HG03558 (cell line): ENCODE measurements at regions not wholly inside any gene's neighbourhood (a gene's known extent, or its start where the extent isn't known, plus 50 kb on each side); places are given as distances from the start of the nearest gene placed in this dataset.

ENCODE experiments used
- ATAC-seq: cut with Tn5 transposase; IDR thresholded peaks from one replicate; pipeline ENCODE4 v1.9.1; 2021; ENCODE audit warnings: moderate number of reproducible peaks; ENCODE audit not compliant: unreplicated experiment; ENCODE audit errors: extremely low read depth

DNA sequence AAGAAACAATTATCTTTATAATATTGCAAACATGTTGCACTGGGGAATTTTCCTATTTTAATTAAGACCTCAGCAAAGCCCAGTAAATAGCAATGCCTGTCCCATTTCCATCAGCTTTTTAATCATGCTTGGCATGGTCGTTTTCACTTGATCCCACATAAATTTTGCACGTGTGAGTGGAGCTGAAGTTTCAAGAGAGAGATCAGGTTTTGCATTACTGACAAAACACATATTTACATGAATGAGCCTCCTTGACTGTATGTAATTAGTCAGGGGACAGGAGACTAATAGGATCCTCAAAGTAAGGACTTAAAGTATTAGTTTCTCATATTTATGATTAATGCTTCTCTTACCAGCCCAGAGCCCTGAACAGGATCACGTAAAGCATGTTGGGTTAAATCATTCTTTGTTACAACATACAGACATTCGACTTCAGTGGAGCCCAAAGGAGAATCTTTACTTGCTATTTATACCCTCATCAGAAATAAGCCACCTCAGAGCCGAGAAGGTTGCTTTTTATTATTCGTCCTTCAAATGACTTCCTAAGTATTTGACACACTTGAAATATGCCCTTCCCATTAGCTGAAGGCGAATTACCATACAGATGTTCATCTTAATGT, 711.3 kb downstream of the GALR1 start:
- no peak for ATAC-seq

DNA sequence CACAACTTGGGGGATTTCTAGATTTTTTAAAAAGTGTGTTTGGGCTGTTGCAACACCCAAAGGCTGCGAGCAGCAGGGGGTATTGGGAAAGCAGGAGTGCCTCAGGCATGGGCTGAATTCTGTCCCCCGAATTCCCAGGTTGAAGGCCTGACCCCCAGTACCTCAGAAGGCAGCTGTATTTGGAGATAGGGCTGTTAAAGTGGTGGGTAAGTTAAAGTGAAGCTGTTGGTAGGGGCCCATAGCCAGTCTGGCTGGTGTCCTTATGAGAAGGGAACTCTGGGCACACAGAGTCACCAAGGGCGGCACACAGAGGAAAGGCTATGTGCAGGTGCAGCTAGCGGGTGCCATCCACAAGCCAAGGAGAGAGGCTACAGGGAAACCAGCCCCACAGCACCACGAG, 717.4 kb downstream of the GALR1 start:
- no peak for ATAC-seq

DNA sequence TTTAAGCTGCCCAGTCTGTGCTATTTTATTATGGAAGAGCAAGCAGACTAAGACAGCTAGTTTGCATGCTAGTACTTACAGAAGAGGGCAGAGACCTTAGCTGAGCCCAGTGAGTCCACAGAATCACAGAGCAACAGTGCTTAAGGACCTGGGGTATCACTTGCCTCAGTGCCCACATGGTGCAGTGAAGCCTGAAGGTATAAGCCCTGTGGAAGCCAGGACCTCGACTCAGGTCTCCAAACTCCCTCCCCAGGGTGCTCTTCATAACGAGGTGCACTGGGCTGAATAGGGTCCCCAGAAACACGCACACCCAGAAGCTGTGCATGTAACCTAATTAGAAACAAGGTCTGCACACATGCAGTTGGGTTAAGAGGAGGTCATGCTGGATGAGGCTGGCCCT, 718.1 kb downstream of the GALR1 start:
- ATAC-seq = no peak

DNA sequence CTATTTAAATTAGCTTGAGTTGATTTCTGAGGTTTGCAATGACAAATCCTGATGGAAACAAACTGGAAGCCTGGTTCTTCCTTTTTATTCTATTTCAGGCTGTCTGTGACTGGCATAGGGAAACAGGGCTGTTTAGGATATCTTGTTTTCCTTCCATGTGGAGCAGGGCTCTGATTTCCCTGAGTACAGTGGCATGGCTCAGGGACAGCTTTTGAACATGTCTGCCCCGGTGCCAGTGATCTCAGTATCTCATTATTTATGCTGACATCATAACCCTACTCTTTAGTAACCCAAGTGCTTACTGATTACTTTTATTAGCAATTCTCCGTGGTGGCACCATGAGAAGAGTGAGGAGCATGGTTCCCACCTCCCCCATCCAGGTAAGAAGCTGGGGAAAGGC, 720.3 kb downstream of the GALR1 start:
- no peak for ATAC-seq

DNA sequence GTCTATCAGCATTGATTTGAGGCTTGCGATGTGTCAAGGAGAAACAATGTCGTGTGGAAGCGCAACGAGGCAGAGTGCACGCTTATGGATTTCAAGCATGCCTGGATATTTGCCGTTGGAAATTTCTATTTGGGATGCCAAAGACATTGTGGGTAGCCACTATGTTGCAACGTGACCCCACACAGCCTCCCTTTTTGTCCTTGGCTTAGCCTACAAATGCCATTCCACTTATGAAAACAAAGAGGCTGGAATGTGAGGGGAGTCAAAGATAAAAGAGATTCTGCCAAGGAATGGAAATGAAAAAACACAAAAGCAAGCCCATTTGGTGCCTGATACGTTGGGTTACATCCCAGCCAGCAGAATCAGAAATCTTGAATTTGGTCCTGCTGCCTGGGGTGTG, 721.2 kb downstream of the GALR1 start:
- ATAC-seq = no peak

DNA sequence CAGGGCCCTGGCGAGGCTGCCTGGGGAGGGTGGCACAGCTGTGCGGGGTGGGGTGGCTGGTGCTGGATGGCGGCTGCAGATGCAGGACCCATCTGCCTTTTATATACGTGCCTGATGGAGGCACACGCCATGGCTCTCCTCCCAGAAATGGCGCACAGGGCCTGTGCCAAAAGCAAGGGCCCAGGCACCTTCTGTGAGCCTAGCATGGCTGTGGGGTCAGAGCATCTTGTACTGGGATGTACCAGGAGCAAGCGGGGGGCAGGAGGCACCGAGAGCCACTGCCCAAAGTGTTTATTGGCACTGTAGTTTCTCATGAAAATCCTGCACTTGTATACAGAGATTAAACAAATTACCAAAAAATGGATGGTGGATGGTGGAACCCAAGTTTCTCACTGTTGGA, 724.1 kb downstream of the GALR1 start:
- ATAC-seq = no peak

DNA sequence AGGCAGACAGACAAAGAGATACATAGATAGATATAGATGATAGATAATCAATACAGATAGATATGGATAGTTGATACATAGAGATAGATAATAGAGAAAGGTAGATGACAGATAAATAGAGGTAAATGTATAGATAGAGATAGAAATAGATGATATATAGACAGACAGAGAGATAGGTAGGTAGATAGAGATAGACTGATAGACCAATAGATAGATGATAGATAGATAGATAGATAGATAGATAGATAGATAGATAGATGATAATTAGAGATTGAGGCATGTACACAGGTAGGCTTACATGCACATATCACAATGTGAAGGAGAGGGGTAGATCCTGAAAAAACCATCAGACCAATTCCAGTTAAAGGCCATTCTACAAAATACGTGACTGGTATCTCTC, 724.7 kb downstream of the GALR1 start:
- no peak for ATAC-seq

DNA sequence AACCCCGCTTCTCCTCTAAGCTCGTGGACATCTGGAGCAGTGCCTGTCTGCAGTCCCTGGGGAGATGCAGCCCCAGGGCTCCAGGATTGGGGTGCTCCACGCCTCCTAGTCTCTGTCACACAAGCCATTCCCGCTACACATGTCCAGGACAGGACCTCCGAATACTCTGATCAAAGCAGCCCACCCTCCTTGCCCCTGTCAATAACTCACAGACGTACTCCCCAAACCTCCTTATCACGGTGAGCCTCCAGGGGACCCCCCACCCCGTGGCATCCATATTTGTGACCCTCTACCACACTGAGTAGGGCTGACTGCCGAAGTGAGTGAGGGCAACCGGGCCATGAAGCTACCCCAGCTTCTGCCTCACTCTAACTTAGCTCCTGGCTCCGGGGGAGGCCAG, 727.7 kb downstream of the GALR1 start:
- no peak for ATAC-seq

DNA sequence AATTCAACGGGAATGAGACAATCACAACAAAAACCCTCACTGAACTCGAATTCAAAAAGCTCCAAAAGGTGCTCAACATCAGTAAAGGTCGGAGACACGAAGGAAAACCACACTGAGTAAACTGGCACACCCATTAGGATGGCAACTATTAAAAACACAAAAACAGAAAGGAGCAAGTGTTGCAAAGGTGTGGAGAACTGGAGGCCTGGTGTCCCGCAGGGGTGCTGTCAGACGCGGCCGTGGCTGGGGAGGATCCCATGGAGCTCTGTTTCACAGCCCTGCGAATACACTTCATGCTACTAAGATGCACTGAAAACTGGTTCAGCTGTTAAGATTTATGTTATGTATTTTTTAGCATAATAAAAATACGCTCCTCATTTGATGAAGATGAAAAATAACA, 730.6 kb downstream of the GALR1 start:
- ATAC-seq = no peak

DNA sequence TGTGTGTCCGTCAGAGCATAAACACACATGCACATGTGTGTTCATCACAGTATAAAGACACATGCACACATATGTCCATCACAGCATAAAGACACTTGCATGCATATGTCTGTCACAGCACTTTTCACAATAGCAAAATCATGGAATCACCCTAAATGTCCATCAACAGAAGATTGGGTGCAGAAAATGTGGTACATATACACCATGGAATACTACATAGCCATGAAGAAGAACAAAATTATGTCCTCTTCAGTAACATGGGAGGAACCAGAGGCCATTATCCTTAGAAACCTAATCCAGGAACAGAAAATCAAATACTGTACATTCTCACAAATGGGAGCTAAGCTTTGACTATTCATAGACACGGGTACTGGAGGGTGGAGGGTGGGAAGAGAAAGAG, 732.2 kb downstream of the GALR1 start:
- no peak for ATAC-seq

DNA sequence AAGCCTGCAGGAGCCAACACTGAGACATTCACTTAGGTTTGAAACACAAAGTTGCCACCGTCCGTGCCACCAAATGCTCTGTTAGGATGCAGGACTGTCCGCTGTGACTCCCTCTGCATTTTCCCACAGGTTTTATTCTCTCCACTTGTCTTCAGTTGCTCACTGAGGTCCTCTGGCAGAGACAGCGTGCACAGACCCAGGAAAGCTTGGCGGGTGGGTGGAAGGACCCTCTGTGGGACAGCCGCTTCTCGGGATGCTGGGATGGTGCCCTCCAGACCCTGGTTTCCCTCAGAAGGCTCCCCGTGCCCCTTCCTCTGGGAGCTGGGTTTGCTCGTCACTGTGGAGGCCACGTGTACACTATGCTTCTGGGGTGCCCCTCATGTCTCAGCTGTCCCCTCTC, 733.6 kb downstream of the GALR1 start:
- ATAC-seq = no peak

DNA sequence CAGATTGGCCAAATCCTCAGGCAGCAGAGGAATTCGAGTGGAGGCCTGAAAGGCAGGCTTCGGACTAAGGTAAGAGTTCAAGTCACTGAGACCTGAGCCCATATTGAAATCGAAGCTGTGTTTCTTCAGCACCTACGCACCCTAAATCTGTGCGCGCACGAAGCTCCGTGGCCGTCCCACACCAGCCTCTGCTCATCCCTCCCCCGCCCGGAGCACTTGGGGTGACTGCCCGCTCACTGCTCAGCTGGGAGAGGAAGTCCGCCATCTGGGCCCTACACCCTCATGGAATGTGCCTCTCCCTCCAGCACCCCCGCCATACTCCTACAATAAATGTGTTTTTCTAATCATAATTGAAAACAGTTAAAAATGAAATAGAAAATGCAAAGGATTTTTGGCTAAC, 734.5 kb downstream of the GALR1 start:
- no peak for ATAC-seq

DNA sequence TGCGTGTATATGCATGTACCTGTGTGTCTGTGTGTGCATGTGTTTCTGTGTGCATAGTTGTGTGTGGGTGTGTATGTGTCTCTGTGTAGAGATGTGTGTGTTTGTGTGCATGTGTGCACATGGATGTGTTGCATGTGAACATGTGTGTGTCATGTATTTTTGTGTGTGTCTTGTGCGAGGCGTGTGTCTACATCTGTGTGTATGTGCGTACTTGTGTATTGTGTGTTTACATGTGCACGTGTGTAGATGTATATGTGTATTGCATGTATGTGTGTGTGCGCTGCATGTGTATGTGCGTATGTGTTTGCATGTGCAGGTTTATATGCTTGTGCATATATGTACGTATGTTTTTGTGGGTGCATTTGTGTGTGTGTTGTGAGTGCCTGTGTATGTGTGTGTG, 735.2 kb downstream of the GALR1 start:
- ATAC-seq = no peak

DNA sequence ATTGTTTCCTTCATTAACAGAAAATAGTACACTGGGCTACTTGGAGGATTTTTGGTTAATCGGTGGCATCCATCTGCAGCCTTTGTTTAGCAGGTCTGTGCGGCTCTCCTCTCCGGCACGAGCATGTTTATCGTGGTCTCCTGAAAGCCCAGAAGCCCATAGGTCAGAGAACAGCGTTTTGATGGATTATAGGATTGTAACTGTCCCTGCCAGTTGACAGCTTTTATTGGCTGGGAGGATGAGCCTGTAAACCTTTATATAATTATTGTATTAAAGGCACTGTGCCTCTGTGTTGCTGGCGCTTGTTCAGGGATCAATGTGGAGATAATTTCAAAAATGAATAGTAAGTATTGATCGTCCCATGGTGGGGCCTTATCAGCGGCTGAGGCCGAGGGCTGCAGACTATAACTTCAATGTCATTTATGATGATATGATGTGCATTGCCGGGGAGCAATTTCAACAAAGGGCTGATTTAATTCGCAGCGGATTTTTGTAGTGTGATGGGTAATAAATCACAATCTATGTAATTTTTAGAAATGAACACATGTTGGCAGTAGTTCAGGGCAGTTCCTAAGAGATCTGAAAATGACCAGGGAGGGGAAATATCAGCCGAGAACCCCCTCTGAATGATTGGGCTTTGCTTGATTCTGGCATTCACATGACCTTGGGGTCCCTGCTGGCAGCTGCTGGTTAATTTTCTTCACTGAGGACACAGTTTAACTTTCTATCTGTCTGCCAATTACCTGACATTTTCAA, 736.1 kb downstream of the GALR1 start:
- ATAC-seq = no peak

DNA sequence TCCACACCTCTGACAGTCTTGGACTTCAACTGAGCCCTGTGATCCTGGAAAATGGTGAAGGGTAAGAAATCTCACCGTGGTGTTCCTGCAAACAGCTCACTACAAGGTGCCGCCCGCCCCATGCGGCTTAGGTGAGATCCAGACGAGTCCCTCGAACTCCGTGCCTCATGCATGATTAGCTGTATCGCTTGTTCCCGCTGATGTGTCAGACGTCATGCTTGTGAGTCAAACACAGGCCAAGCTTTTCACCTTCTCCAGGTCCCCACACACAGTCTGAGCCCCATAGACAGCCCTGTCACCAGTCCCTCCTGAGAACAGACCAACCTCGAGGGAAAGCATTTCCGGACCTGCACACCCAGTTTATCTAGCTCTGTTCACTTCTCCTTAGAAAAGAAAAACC, 740.5 kb downstream of the GALR1 start:
- ATAC-seq = no peak

DNA sequence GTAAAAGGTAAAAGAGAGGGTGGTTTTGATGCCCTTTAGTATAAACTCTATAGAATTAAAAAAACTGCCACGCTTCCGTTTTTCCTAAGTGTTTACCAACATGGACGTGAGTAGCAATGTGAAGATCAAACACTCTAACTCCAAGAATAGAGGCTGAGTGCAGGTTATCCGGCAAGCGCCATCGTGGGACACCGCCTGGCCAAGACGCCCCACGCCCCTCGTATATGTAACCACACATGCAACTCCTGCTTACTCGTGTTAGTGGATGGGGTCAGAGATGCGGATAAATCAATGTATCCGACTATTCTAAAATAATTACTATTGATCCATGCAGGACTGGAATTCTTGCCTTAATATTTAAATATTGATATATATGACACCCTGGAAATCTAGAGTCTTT, 741.3 kb downstream of the GALR1 start:
- no peak for ATAC-seq

DNA sequence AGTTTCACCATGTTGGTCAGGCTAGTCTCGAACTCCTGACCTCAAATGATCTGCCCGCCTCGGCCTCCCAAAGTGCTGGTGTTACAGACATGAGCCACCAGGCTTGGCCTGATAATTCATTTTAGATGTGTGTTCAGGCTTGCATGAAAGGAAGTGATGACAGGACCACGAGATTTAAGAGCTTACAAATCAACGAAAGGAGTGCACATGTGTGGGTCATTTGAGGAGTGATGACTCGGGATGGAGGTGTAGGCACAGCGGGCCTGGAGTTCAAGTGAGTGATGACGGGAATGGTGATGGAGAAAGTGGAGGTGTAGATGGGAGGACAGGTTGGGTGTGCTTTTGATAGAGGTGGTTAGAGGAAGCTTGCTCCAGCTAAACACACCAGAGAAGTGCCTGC, 742.4 kb downstream of the GALR1 start:
- ATAC-seq = no peak

DNA sequence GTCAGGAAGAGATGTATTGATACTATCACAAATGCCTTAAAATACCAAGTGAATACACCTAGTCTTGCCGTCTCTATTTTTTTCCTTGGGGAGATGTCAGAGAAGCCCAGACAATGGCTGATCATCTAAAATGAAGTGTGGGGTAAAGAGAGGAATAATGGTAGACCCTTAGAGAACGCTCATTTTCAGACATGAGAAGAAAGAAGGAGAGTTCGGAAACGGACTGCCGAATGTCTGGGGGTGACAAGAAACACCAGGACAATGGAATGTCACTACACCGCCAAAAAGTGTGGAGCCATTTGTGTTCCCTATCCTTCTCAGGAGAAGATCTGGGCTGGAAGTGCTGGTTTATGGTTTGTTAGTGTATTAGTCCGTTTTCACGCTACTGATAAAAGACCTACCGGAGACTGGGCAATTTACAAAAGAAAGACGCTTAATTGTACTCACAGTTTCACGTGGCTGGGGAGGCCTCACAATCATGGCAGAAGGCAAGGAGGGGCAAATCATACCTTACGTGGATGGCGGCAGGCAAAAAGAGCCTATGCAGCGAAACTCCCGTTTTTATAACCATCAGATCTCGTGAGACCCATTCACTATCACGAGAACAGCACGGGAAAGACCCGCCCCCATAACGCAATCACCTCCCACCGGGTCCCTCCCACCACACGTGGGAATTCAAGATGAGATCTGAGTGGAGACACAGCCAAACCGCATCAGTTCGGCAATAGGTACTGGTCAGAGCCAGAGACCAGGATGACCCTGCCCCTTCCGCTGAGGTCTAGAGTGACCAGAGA, 743.7 kb downstream of the GALR1 start:
- no peak for ATAC-seq

DNA sequence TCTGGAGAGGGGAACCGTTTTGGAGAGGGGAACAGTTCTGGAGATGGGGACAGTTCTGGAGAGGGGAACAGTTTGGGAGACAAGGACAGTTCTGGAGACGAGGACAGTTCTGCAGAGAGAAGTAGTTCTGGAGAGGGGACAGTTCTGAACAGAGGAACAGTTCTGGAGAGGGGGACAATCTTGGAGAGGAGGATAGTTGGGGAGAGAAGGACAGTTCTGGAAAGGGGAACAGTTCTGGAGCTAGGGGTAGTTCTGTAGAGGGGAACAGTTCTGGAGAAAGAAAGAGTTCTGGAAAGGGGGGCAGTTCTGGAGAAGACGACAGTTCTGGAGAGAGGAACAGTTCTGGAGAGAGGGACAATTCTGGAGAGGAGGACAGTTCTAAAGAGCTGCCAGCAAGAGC, 745.9 kb downstream of the GALR1 start:
- no peak for ATAC-seq

DNA sequence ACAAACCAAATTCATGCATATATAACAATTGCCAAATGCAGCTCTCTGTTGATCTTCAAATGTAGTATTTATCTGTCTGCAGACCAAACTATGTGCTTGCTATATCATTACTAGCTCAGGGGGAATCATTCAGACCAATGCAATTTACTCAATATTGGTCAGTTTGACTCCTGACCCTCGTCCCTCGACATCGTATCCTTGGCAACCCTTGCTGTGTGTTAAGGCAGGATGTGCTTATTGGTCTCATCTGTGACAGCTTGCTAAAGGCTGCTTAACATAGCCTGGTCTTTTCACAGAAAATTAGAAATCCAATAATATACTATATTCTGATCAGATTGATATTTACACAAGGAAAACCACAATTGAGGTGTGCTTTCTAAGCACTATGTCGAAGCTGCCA, 747.1 kb downstream of the GALR1 start:
- no peak for ATAC-seq

DNA sequence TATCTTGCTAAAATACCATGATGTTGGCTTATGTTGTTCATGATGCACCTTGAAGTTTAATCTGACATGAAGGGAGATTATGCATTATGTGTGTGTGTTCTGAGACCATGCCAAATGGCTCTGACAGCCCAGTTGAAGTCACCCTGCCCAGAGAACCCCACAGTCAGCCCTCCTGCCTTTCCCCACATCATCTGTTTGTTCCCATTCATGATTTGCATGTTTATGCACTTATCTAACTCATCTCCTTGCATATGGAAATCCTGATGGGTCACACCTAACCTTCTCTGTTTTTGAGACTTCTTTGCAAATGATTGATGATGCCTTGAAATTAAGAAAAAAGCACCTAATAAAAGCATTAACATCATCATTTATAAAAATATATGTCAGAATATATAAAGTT, 752.2 kb downstream of the GALR1 start:
- no peak for ATAC-seq
